Embryonic facial prominence (tissue), 1 donor: ENCODE measurements at regions not wholly inside any gene's neighbourhood (a gene's known extent, or its start where the extent isn't known, plus 50 kb on each side); places are given as distances from the start of the nearest gene placed in this dataset.

ENCODE experiments used
- DNase-seq: peaks from one replicate; pipeline ENCODE4 v3.0.0-alpha.2; 2016; ENCODE audit errors: extremely low spot score

GRCh38 chr13:108526286-108526685 lies 103.1 kb upstream of the MYO16 start:
- DNase-seq: no peak

- no peak for DNase-seq
Observed at GRCh38 chr13:108527844-108528243, 101.6 kb upstream of the MYO16 start.

GRCh38 chr13:108528303-108528702 lies 101.1 kb upstream of the MYO16 start:
- DNase-seq: no peak

- DNase-seq: no peak
Observed at GRCh38 chr13:108533842-108534241, 95.6 kb upstream of the MYO16 start.

GRCh38 chr13:108534728-108535127 lies 94.7 kb upstream of the MYO16 start:
- DNase-seq: no peak

GRCh38 chr13:108549934-108550333 lies 79.5 kb upstream of the MYO16 start:
- no peak for DNase-seq

GRCh38 chr13:108551674-108552073 lies 77.7 kb upstream of the MYO16 start:
- DNase-seq: no peak

GRCh38 chr13:108558489-108558888 lies 70.9 kb upstream of the MYO16 start:
- no peak for DNase-seq

- DNase-seq: no peak
Observed at GRCh38 chr13:108560093-108560492, 69.3 kb upstream of the MYO16 start.

- no peak for DNase-seq
Observed at GRCh38 chr13:108561149-108561548, 68.3 kb upstream of the MYO16 start.

GRCh38 chr13:108566413-108567170 lies 62.8 kb upstream of the MYO16 start:
- no peak for DNase-seq

- no peak for DNase-seq
Observed at GRCh38 chr13:108572782-108573211, 56.6 kb upstream of the MYO16 start.

GRCh38 chr13:108573455-108573854 lies 56.0 kb upstream of the MYO16 start:
- no peak for DNase-seq

- no peak for DNase-seq
Observed at GRCh38 chr13:108574856-108575255, 54.6 kb upstream of the MYO16 start.

- DNase-seq: no peak
Observed at GRCh38 chr13:108575430-108575829, 54.0 kb upstream of the MYO16 start.
